ENCODE measurements at regions not wholly inside any gene's neighbourhood (a gene's known extent, or its start where the extent isn't known, plus 50 kb on each side); places are given as distances from the start of the nearest gene placed in this dataset.
"Not testable (repeated sequence)": the region's sequence is repeated elsewhere in the genome, so short reads cannot be mapped to it uniquely, and the experiment has no call there.

- DNase-seq (ENCODE audit: low read depth in 2 of 2) = no peak
These were observed 90.9 kb upstream of the OLIG2 start for GRCh38 chr21:32934829-32935228.

- DNase-seq (ENCODE audit: low read depth in 2 of 2) = peak in 1 of 2 experiments; percentile 4
These were observed 85.4 kb upstream of the OLIG2 start for GRCh38 chr21:32940079-32941014.

GRCh38 chr21:32941263-32941662, 84.5 kb upstream of the OLIG2 start:
- DNase-seq (ENCODE audit: low read depth in 2 of 2) = no peak

GRCh38 chr21:32946654-32947053, 79.1 kb upstream of the OLIG2 start:
- DNase-seq (ENCODE audit: low read depth in 2 of 2) = no peak

- no peak for DNase-seq (ENCODE audit: low read depth in 2 of 2)
These were observed 78.0 kb upstream of the OLIG2 start for GRCh38 chr21:32947736-32948135.

- no peak for DNase-seq (ENCODE audit: low read depth in 2 of 2)
These were observed 76.0 kb upstream of the OLIG2 start for GRCh38 chr21:32949701-32950100.

GRCh38 chr21:32951041-32951440, 74.7 kb upstream of the OLIG2 start:
- no peak for DNase-seq (ENCODE audit: low read depth in 2 of 2)

- no peak for DNase-seq (ENCODE audit: low read depth in 2 of 2)
These were observed 71.4 kb upstream of the OLIG2 start for GRCh38 chr21:32954353-32954752.

GRCh38 chr21:32955311-32956060, 70.2 kb upstream of the OLIG2 start:
- no peak for DNase-seq (ENCODE audit: low read depth in 2 of 2)

GRCh38 chr21:32956061-32956656, 69.6 kb upstream of the OLIG2 start:
- no peak for DNase-seq (ENCODE audit: low read depth in 2 of 2)

GRCh38 chr21:32957545-32957944, 68.2 kb upstream of the OLIG2 start:
- DNase-seq (ENCODE audit: low read depth in 2 of 2) = no peak

- no peak for DNase-seq (ENCODE audit: low read depth in 2 of 2)
These were observed 67.3 kb upstream of the OLIG2 start for GRCh38 chr21:32958288-32959002.

- DNase-seq (ENCODE audit: low read depth in 2 of 2) = no peak
These were observed 63.5 kb upstream of the OLIG2 start for GRCh38 chr21:32962268-32962667.

GRCh38 chr21:32965129-32965680, 60.5 kb upstream of the OLIG2 start:
- no peak for DNase-seq (ENCODE audit: low read depth in 2 of 2)

- no peak for DNase-seq (ENCODE audit: low read depth in 2 of 2)
These were observed 59.6 kb upstream of the OLIG2 start for GRCh38 chr21:32966120-32966519.

GRCh38 chr21:32968103-32968502, 57.6 kb upstream of the OLIG2 start:
- DNase-seq (ENCODE audit: low read depth in 2 of 2) = not testable (repeated sequence)

- DNase-seq (ENCODE audit: low read depth in 2 of 2) = no peak
These were observed 51.1 kb upstream of the OLIG2 start for GRCh38 chr21:32974653-32975052.

GRCh38 chr21:32975811-32976431, 49.8 kb upstream of the OLIG2 start:
- no peak for DNase-seq (ENCODE audit: low read depth in 2 of 2)
